Calu3 (cell line): ENCODE measurements at regions not wholly inside any gene's neighbourhood (a gene's known extent, or its start where the extent isn't known, plus 50 kb on each side); places are given as distances from the start of the nearest gene placed in this dataset.

ENCODE experiments used
- BruUV-seq: library from RNA; stranded (reverse); fragments of 400-500 nt; replicated peaks from 2 replicates; lab custom pipeline; 2021; lab: Mats Ljungman, UMichigan
- CTCF ChIA-PET: fragments of 300-600 bp; sonication (Branson Sonifier 250); formaldehyde crosslinking; loops from one replicate; lab custom pipeline; 2022; ENCODE audit warnings: antibody characterized with exemption; lab: Charles Lee
- DNase-seq: peaks from one replicate; pipeline ENCODE4 v3.0.0; 2022
- H3K27ac Mint-ChIP-seq: one replicate; pipeline ENCODE4 v1.8.0; 2022; ENCODE audit warnings: mixed read lengths; ENCODE audit not compliant: unreplicated experiment
- H3K27me3 Mint-ChIP-seq: one replicate; pipeline ENCODE4 v1.8.0; 2022; ENCODE audit warnings: mixed read lengths; ENCODE audit not compliant: unreplicated experiment
- H3K36me3 Mint-ChIP-seq: one replicate; pipeline ENCODE4 v1.8.0; 2022; ENCODE audit warnings: mild to moderate bottlenecking, moderate library complexity, mixed read lengths; ENCODE audit not compliant: insufficient read depth, unreplicated experiment
- H3K4me1 Mint-ChIP-seq: one replicate; pipeline ENCODE4 v1.8.0; 2022; ENCODE audit warnings: mild to moderate bottlenecking, low read depth, mixed read lengths; ENCODE audit not compliant: unreplicated experiment
- H3K4me3 Mint-ChIP-seq: one replicate; pipeline ENCODE4 v1.8.0; 2022; ENCODE audit warnings: mild to moderate bottlenecking, low read depth, moderate library complexity, mixed read lengths; ENCODE audit not compliant: unreplicated experiment
- H3K9me3 Mint-ChIP-seq: one replicate; pipeline ENCODE4 v1.8.0; 2022; ENCODE audit warnings: low read depth, mixed read lengths; ENCODE audit not compliant: unreplicated experiment
- intact Hi-C: fragments of 100-400 bp; cut with micrococcal nuclease; formaldehyde crosslinking; loops from one replicate; pipeline ENCODE4 v1.10.0; 2022; ENCODE audit not compliant: unreplicated experiment
- TF ChIP-seq, protein P1 (sequence below): fragments of 200-600 bp; IDR thresholded peaks from one replicate; pipeline ENCODE4 v1.8.0; 2022; ENCODE audit warnings: antibody characterized with exemption; ENCODE audit not compliant: unreplicated experiment

DNA sequence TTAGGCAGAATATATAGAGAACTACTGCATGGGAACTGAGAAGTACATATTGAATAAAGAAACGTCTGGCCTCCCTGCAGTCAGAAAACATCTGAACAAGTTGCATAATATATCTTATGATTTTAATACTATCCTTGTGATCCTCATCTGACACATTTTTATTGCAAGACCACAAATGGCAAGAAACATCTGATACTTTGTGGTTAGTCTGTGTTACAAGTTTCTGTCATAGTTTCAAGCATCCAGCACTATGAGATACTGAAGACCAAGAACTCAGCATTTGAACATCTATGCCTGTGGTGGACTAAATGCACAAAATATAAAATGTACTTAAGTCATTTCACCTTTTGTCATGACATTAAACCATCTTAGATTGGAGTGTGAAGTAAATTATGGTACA is 1175.8 kb upstream of the MIR17HG start:
- no peak for DNase-seq
- no peak overlapping the region for H3K27ac Mint-ChIP-seq
- no peak overlapping the region for H3K4me3 Mint-ChIP-seq
- H3K36me3 Mint-ChIP-seq, result no peaks in the 10 kb centered on the region
- H3K9me3 Mint-ChIP-seq, result no peaks in the 10 kb centered on the region
- H3K4me1 Mint-ChIP-seq, result no peaks in the 10 kb centered on the region
- no TSS peak for BruUV-seq
- CTCF ChIA-PET, result no interaction called here
- no peaks in the 10 kb centered on the region for H3K27me3 Mint-ChIP-seq
- intact Hi-C loops, result no loop called here
- TF ChIP-seq, protein P1, sequence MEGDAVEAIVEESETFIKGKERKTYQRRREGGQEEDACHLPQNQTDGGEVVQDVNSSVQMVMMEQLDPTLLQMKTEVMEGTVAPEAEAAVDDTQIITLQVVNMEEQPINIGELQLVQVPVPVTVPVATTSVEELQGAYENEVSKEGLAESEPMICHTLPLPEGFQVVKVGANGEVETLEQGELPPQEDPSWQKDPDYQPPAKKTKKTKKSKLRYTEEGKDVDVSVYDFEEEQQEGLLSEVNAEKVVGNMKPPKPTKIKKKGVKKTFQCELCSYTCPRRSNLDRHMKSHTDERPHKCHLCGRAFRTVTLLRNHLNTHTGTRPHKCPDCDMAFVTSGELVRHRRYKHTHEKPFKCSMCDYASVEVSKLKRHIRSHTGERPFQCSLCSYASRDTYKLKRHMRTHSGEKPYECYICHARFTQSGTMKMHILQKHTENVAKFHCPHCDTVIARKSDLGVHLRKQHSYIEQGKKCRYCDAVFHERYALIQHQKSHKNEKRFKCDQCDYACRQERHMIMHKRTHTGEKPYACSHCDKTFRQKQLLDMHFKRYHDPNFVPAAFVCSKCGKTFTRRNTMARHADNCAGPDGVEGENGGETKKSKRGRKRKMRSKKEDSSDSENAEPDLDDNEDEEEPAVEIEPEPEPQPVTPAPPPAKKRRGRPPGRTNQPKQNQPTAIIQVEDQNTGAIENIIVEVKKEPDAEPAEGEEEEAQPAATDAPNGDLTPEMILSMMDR, result no peak

DNA sequence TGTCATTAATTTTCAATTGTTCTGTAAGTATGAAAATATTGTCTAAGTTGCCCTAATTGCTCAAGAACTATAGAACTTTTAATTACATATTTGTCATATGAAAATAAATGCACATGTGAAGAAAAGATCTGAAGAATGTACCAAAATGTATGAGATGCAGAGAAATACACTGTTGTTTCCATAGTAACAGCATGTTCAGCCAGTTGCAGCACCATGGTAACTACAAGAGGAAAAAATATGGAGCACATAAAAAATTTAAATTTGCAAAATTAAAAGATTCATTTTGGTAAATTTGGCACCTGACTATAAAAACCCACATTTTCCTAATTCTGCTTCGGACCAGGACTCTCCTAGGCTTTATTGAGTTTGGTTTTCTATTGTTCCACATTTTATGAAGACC is 1170.0 kb upstream of the MIR17HG start:
- Mint-ChIP-seq H3K36me3 (no peaks in the 10 kb centered on the region), H3K4me3 (no peak overlapping the region), H3K9me3 (no peaks in the 10 kb centered on the region), H3K27me3 (no peaks in the 10 kb centered on the region), H3K4me1 (no peaks in the 10 kb centered on the region), H3K27ac (no peak overlapping the region)
- CTCF ChIA-PET, result no interaction called here
- TF ChIP-seq, protein P1, result no peak
- DNase-seq, result no peak
- intact Hi-C loops, result no loop called here
- no TSS peak for BruUV-seq

GRCh38 chr13:90184355-90184754 is 1163.1 kb upstream of the MIR17HG start:
- H3K27ac Mint-ChIP-seq, result no peak overlapping the region
- no peaks in the 10 kb centered on the region for H3K4me1 Mint-ChIP-seq
- TF ChIP-seq, protein P1, result no peak
- intact Hi-C loops, result no loop called here
- H3K9me3 Mint-ChIP-seq, result no peaks in the 10 kb centered on the region
- H3K27me3 Mint-ChIP-seq, result no peaks in the 10 kb centered on the region
- BruUV-seq, result no TSS peak
- H3K36me3 Mint-ChIP-seq, result no peaks in the 10 kb centered on the region
- DNase-seq, result no peak
- CTCF ChIA-PET, result no interaction called here
- H3K4me3 Mint-ChIP-seq, result no peak overlapping the region

GRCh38 chr13:90185734-90186133 is 1161.8 kb upstream of the MIR17HG start:
- DNase-seq, result no peak
- H3K9me3 Mint-ChIP-seq, result no peaks in the 10 kb centered on the region
- intact Hi-C loops, result no loop called here
- H3K36me3 Mint-ChIP-seq, result no peaks in the 10 kb centered on the region
- CTCF ChIA-PET, result no interaction called here
- no peak overlapping the region for H3K4me3 Mint-ChIP-seq
- no TSS peak for BruUV-seq
- TF ChIP-seq, protein P1, result no peak
- no peaks in the 10 kb centered on the region for H3K4me1 Mint-ChIP-seq
- H3K27me3 Mint-ChIP-seq, result no peaks in the 10 kb centered on the region
- no peak overlapping the region for H3K27ac Mint-ChIP-seq
